Epithelial cell of esophagus (primary cell): ENCODE measurements at regions not wholly inside any gene's neighbourhood (a gene's known extent, or its start where the extent isn't known, plus 50 kb on each side); places are given as distances from the start of the nearest gene placed in this dataset.

Source experiments
- DNase-seq: peaks from one replicate; pipeline ENCODE4 v3.0.0; 2010; ENCODE audit warnings: low read depth
- H3K4me3 ChIP-seq: 2 replicates; pipeline ENCODE4 v1.5.1; 2011; ENCODE audit warnings: mild to moderate bottlenecking, low read length, control low read depth
- CTCF ChIP-seq: IDR thresholded peaks from 2 replicates; pipeline ENCODE4 v1.5.1; 2011; ENCODE audit warnings: low read depth, mild to moderate bottlenecking, low read length, control low read depth, inconsistent platforms; ENCODE audit not compliant: insufficient read depth; ENCODE audit errors: missing control alignments

DNA sequence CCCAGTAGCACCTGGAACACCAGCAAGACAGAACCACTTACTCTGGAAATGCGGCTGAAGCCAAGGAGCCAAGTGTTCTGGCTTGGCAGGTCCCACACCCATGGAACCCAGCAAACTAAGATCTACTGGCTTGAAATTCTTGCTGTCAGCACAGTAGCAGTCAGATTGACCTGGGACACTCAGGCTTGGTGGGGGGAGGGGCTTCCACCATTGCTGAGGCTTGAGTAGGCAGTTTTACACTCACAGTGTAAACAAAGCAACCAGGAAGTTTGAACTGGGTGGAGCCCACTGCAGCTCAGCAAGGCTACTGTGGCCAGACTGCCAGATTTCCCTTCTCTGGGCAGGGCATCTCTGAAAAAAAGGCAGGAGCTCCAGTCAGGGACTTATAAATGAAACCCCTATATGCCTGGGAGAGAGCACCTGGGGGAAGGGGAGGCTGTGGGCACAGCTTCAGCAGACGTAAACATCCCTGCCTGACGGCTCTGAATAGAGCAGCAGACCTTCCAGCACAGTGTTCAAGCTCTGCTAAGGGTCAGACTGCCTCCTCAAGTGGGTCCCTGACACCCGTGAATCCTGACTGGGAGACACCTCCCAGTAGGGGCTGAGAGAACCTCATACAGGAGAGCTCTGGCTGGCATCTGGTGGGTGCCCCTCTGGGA is 121.2 kb downstream of the MTERF1 start:
- H3K4me3 ChIP-seq, result no peak overlapping the region
- peak; percentile 93 for DNase-seq
- TF ChIP-seq CTCF, result no peak

DNA sequence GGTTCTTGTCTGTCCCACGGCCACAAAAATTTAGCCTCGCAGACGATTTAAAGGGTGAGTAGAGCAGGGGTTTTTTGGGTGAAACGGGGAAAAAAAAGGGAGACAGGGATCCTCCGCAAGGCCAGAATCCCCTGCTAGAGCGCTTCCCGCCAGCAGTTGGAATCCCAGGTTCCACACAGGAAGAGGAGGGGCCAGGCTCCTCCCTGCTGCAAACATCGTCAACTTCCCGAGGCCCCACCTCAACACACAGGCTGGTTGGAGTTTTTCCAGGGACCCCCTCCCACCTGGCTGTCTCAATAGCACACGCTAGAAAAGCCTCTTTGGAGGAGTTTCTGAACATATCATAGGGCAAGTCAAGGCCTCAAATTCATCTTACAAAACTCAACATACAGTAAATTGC is 112.7 kb downstream of the MTERF1 start:
- no peak for TF ChIP-seq CTCF
- H3K4me3 ChIP-seq, result no peak overlapping the region
- no peak for DNase-seq

GRCh38 chr7:91771394-91771793 is 109.1 kb downstream of the MTERF1 start:
- DNase-seq, result peak; percentile 79
- no peak for TF ChIP-seq CTCF
- no peak overlapping the region for H3K4me3 ChIP-seq

DNA sequence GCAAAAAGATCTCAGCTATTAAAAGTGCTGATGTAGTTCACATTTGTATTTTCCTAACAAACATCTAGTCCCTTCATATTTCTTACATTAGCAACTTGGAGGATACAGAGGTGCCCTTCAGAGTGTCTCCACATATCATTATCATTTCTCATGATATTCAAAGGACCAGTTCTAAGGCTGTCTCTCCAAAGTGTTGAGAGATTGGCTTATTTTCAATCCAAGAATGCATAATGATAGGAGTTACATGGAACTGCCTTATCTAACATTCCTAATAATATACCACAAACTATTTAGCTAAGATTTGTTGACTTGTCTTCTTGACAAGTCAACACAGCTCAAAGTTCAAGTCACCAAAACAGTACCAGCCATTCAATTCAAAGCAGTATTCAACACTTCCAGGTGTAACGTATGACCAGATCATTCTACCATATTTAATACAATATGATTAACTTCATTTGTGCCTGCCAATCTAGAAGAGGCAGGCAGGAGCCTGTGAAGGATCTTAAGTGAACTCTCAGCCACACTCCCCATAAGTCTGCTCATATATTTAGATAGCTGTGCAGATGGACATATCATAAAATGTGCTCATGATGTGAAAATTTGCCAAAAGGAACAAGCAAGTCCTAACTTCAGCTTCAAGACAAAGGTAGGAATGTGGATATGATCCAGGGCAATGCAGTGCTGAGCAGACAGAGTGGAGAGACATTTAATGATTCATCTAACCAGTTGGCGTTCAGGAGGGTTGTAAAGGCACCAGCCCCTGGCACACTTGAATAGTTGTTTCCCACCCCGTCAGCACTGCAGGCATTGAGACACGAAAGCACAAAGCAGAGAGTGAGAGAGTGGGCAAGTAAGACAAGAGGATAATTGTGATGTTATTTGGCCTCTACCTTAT is 108.3 kb downstream of the MTERF1 start:
- peak; percentile 89 for DNase-seq

DNA sequence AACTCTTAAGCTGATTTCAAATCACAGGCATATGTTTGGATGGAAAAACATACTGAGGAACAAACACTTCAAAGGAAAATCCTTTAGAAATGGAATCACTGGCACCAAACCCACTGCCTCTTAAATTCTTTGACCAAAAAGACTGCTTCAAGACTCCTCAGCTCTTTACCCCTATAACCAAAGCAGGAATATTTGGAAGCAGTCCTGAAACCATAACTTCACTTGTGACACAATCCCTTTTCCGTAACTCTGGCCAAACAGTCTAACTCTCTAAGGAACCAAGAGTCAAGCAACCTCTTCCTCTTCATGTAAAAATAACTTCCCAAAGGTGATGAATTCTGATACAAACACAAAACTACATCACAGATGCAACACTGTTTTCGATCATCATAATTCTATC is 104.3 kb downstream of the MTERF1 start:
- no peak overlapping the region for H3K4me3 ChIP-seq
- no peak for DNase-seq
- TF ChIP-seq CTCF, result no peak

More for the DNA sequence above, 108.3 kb downstream of the MTERF1 start:
- H3K4me3 ChIP-seq, result no peak overlapping the region
- no peak for TF ChIP-seq CTCF

DNA sequence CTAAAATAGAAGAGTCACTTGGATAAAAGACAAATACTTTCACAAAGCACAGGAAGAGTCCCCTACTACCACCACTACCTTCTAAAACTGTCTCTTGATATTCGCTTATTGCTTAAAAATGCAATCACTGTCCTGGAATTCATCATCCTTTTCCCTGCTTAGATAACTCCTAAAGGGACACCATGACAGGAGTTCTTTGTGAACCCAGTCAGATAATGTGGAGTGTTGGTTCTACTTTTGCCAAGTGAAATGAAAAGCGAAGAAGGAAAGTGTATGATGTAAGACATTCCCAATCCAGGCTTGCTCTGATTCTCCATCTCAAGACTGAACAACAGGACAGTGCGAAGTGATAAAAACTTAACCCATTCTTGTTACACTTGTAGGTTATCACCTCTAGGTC is 103.0 kb downstream of the MTERF1 start:
- H3K4me3 ChIP-seq, result no peak overlapping the region
- no peak for DNase-seq

More for the DNA sequence above, 103.0 kb downstream of the MTERF1 start:
- TF ChIP-seq CTCF, result no peak
